Mesendoderm (in vitro differentiated cells): ENCODE measurements at regions not wholly inside any gene's neighbourhood (a gene's known extent, or its start where the extent isn't known, plus 50 kb on each side); places are given as distances from the start of the nearest gene placed in this dataset.

ENCODE experiments used
- DNase-seq: peaks from one replicate; pipeline ENCODE4 v3.0.0; 2013
- H2AK5ac ChIP-seq: 2 replicates; pipeline ENCODE4 v1.6.1; 2013; ENCODE audit warnings: low read length, inconsistent platforms
- H2BK120ac ChIP-seq: 2 replicates; pipeline ENCODE4 v1.6.1; 2013; ENCODE audit warnings: low read depth, mild to moderate bottlenecking, low read length, moderate library complexity, mixed read lengths
- H2BK15ac ChIP-seq: replicated peaks from 2 replicates; pipeline ENCODE4 v1.6.1; 2013; ENCODE audit warnings: low read depth, mild to moderate bottlenecking, moderate library complexity
- H2BK5ac ChIP-seq: 2 replicates; pipeline ENCODE4 v1.6.1; 2013; ENCODE audit warnings: low read length, inconsistent platforms
- H3K18ac ChIP-seq: 2 replicates; pipeline ENCODE4 v1.6.1; 2013; ENCODE audit warnings: mild to moderate bottlenecking, low read length, mixed read lengths
- H3K23ac ChIP-seq: one replicate; pipeline ENCODE4 v1.6.1; 2013; ENCODE audit warnings: low read length
- H3K27ac ChIP-seq: 2 replicates; pipeline ENCODE4 v1.5.1; 2013; ENCODE audit warnings: low read depth, mild to moderate bottlenecking, inconsistent platforms, low read length, moderate library complexity
- H3K27me3 ChIP-seq: 2 replicates; pipeline ENCODE4 v1.6.1; 2013; ENCODE audit warnings: low read length, control low read depth, mild to moderate bottlenecking, inconsistent platforms; ENCODE audit not compliant: insufficient read depth, poor library complexity
- H3K36me3 ChIP-seq: 2 replicates; pipeline ENCODE4 v1.6.1; 2013; ENCODE audit warnings: low read length, inconsistent platforms; ENCODE audit not compliant: control insufficient read depth, insufficient read depth
- H3K4ac ChIP-seq: one replicate; pipeline ENCODE4 v1.6.1; 2013; ENCODE audit warnings: low read depth, mild to moderate bottlenecking, low read length, moderate library complexity
- H3K4me1 ChIP-seq: 2 replicates; pipeline ENCODE4 v1.6.1; 2013; ENCODE audit warnings: low read depth, low read length, inconsistent platforms; ENCODE audit not compliant: control insufficient read depth
- H3K4me2 ChIP-seq: 2 replicates; pipeline ENCODE4 v1.6.1; 2013; ENCODE audit warnings: low read length
- H3K4me3 ChIP-seq: 2 replicates; pipeline ENCODE4 v1.5.1; 2013; ENCODE audit warnings: mild to moderate bottlenecking, low read length
- H3K56ac ChIP-seq: one replicate; pipeline ENCODE4 v1.6.1; 2013; ENCODE audit warnings: low read length
- H3K79me1 ChIP-seq: 2 replicates; pipeline ENCODE4 v1.6.1; 2013; ENCODE audit warnings: low read length, inconsistent platforms
- H3K79me2 ChIP-seq: 2 replicates; pipeline ENCODE4 v1.6.1; 2013; ENCODE audit warnings: mild to moderate bottlenecking, low read length; ENCODE audit not compliant: control insufficient read depth, insufficient read depth
- H3K9ac ChIP-seq: 2 replicates; pipeline ENCODE4 v1.6.1; 2013; ENCODE audit warnings: low read length, inconsistent platforms
- H4K5ac ChIP-seq: one replicate; pipeline ENCODE4 v1.6.1; 2013; ENCODE audit warnings: low read length
- H4K8ac ChIP-seq: one replicate; pipeline ENCODE4 v1.6.1; 2013; ENCODE audit warnings: low read depth, mild to moderate bottlenecking, control low read depth, low read length, moderate library complexity
- WGBS: extraction: QIAGEN DNeasy Blood & Tissue Kit; methylation state at CpG from one replicate; pipeline ENCODE4 v1.1.7; 2013; ENCODE audit warnings: low lambda C conversion rate, missing lambda C conversion rate; ENCODE audit not compliant: insufficient coverage; ENCODE audit errors: extremely low coverage; 5-methylcytosine and 5-hydroxymethylcytosine counted together

- Histone ChIP-seq H2BK15ac (no peak overlapping the region), H4K8ac (no peak overlapping the region), H3K4me1 (no peaks in the 10 kb centered on the region), H3K18ac (no peak overlapping the region), H3K4me2 (no peak overlapping the region), H3K27me3 (no peaks in the 10 kb centered on the region), H3K36me3 (no peaks in the 10 kb centered on the region), H3K56ac (no peak overlapping the region), H3K79me1 (no peaks in the 10 kb centered on the region), H3K27ac (no peak overlapping the region), H2BK5ac (no peak overlapping the region), H4K5ac (no peak overlapping the region), H3K4ac (no peak overlapping the region), H3K23ac (no peak overlapping the region), H3K4me3 (no peak overlapping the region), H2BK120ac (no peak overlapping the region), H2AK5ac (no peak overlapping the region), H3K79me2 (no peaks in the 10 kb centered on the region), H3K9ac (no peak overlapping the region)
- no peak for DNase-seq
- no CpG with 5 or more reads among the region's 8 CpGs for WGBS
These were observed 62.1 kb upstream of the C14orf180 start for GRCh38 chr14:104517426-104517825.

- Histone ChIP-seq H4K5ac (no peak overlapping the region), H3K4me3 (no peak overlapping the region), H3K79me2 (no peaks in the 10 kb centered on the region), H3K4me1 (no peaks in the 10 kb centered on the region), H3K18ac (no peak overlapping the region), H3K4me2 (no peak overlapping the region), H3K79me1 (no peaks in the 10 kb centered on the region), H3K9ac (no peak overlapping the region), H2BK120ac (no peak overlapping the region), H2BK5ac (no peak overlapping the region), H3K4ac (no peak overlapping the region), H3K23ac (no peak overlapping the region), H2BK15ac (no peak overlapping the region), H3K56ac (no peak overlapping the region), H3K27me3 (no peaks in the 10 kb centered on the region), H4K8ac (no peak overlapping the region), H2AK5ac (no peak overlapping the region), H3K36me3 (no peaks in the 10 kb centered on the region), H3K27ac (no peak overlapping the region)
- DNase-seq, result no peak
- 100% methylated on average over 3 of the region's 14 CpGs for WGBS
These were observed 61.7 kb upstream of the C14orf180 start for GRCh38 chr14:104517867-104518266.

- Histone ChIP-seq H3K79me2 (no peaks in the 10 kb centered on the region), H2BK120ac (no peak overlapping the region), H3K36me3 (no peaks in the 10 kb centered on the region), H3K27me3 (no peaks in the 10 kb centered on the region), H2BK15ac (no peak overlapping the region), H3K18ac (no peak overlapping the region), H2BK5ac (no peak overlapping the region), H3K79me1 (no peaks in the 10 kb centered on the region), H4K5ac (no peak overlapping the region), H3K4me2 (no peak overlapping the region), H3K9ac (no peak overlapping the region), H3K4me3 (no peak overlapping the region), H3K4me1 (no peaks in the 10 kb centered on the region), H3K27ac (no peak overlapping the region), H4K8ac (no peak overlapping the region), H3K4ac (no peak overlapping the region), H3K56ac (no peak overlapping the region), H3K23ac (no peak overlapping the region), H2AK5ac (no peak overlapping the region)
- no CpG with 5 or more reads among the region's 18 CpGs for WGBS
- no peak for DNase-seq
These were observed 60.8 kb upstream of the C14orf180 start for GRCh38 chr14:104518659-104519350.

- Histone ChIP-seq H3K36me3 (no peaks in the 10 kb centered on the region), H3K56ac (no peak overlapping the region), H2BK5ac (no peak overlapping the region), H4K8ac (no peak overlapping the region), H3K79me2 (no peaks in the 10 kb centered on the region), H3K23ac (no peak overlapping the region), H3K27ac (no peak overlapping the region), H3K4me1 (no peaks in the 10 kb centered on the region), H3K18ac (no peak overlapping the region), H3K9ac (no peak overlapping the region), H2AK5ac (no peak overlapping the region), H3K4me2 (no peak overlapping the region), H3K4ac (no peak overlapping the region), H2BK120ac (no peak overlapping the region), H3K27me3 (no peaks in the 10 kb centered on the region), H3K4me3 (no peak overlapping the region), H4K5ac (no peak overlapping the region), H3K79me1 (no peaks in the 10 kb centered on the region), H2BK15ac (no peak overlapping the region)
- WGBS, result no CpG with 5 or more reads among the region's 8 CpGs
- DNase-seq, result no peak
These were observed 59.8 kb upstream of the C14orf180 start for GRCh38 chr14:104519721-104520120.

GRCh38 chr14:104520620-104521410, 58.7 kb upstream of the C14orf180 start:
- H3K56ac ChIP-seq, result no peak overlapping the region
- H3K4ac ChIP-seq, result no peak overlapping the region
- H3K9ac ChIP-seq, result no peak overlapping the region
- H3K27me3 ChIP-seq, result no peaks in the 10 kb centered on the region
- H3K79me1 ChIP-seq, result no peaks in the 10 kb centered on the region
- no peaks in the 10 kb centered on the region for H3K36me3 ChIP-seq
- no peak for DNase-seq
- no peaks in the 10 kb centered on the region for H3K79me2 ChIP-seq
- no CpG with 5 or more reads among the region's 13 CpGs for WGBS
- no peak overlapping the region for H3K18ac ChIP-seq
- no peak overlapping the region for H2BK15ac ChIP-seq
- H2BK120ac ChIP-seq, result no peak overlapping the region
- no peaks in the 10 kb centered on the region for H3K4me1 ChIP-seq
- H3K23ac ChIP-seq, result no peak overlapping the region
- H3K4me2 ChIP-seq, result no peak overlapping the region
- H3K4me3 ChIP-seq, result no peak overlapping the region
- no peak overlapping the region for H4K8ac ChIP-seq
- no peak overlapping the region for H2BK5ac ChIP-seq
- no peak overlapping the region for H3K27ac ChIP-seq
- no peak overlapping the region for H2AK5ac ChIP-seq
- H4K5ac ChIP-seq, result no peak overlapping the region
